ENCODE measurements at regions not wholly inside any gene's neighbourhood (a gene's known extent, or its start where the extent isn't known, plus 50 kb on each side); places are given as distances from the start of the nearest gene placed in this dataset.

GRCh38 chr14:104528496-104528895, 51.1 kb upstream of the C14orf180 start:
- TF ChIP-seq, protein P1, sequence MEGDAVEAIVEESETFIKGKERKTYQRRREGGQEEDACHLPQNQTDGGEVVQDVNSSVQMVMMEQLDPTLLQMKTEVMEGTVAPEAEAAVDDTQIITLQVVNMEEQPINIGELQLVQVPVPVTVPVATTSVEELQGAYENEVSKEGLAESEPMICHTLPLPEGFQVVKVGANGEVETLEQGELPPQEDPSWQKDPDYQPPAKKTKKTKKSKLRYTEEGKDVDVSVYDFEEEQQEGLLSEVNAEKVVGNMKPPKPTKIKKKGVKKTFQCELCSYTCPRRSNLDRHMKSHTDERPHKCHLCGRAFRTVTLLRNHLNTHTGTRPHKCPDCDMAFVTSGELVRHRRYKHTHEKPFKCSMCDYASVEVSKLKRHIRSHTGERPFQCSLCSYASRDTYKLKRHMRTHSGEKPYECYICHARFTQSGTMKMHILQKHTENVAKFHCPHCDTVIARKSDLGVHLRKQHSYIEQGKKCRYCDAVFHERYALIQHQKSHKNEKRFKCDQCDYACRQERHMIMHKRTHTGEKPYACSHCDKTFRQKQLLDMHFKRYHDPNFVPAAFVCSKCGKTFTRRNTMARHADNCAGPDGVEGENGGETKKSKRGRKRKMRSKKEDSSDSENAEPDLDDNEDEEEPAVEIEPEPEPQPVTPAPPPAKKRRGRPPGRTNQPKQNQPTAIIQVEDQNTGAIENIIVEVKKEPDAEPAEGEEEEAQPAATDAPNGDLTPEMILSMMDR (IDR thresholded peaks at IDR 0.05) = no peak
- TF ChIP-seq POLR2A (IDR thresholded peaks at IDR 0.05) = no peak
- TF ChIP-seq POLR2AphosphoS5 (IDR thresholded peaks at IDR 0.05) = no peak
- no peak for TF ChIP-seq EP300 (IDR thresholded peaks at IDR 0.05)
